Keratinocyte (primary cell): ENCODE measurements at regions not wholly inside any gene's neighbourhood (a gene's known extent, or its start where the extent isn't known, plus 50 kb on each side); places are given as distances from the start of the nearest gene placed in this dataset.

Source experiments
- DNase-seq: peaks from one replicate; pipeline ENCODE4 v3.0.0-alpha.2; 2011; ENCODE audit warnings: low read depth, missing footprints, low spot score
- FAIRE-seq: peaks from 2 replicates; lab custom pipeline; 2011; peaks lifted over from hg19 to GRCh38; lab: Jason Lieb, UNC
- H2AFZ ChIP-seq: 2 replicates; pipeline ENCODE4 v1.6.0; 2012; ENCODE audit warnings: low read length, control low read depth, inconsistent platforms; ENCODE audit not compliant: control insufficient read depth
- H3K27ac ChIP-seq: 2 replicates; pipeline ENCODE4 v1.5.1; 2011; ENCODE audit warnings: low read length; ENCODE audit not compliant: control insufficient read depth, insufficient read depth
- H3K27me3 ChIP-seq: 3 replicates; pipeline ENCODE4 v1.6.0; 2011; ENCODE audit warnings: low read length; ENCODE audit not compliant: control insufficient read depth, insufficient read depth; ENCODE audit errors: extremely low read depth
- H3K36me3 ChIP-seq, 2 experiments: 2 replicates in 1 of 2; 3 replicates in 1 of 2; pipeline ENCODE4 v1.5.1; 2011; ENCODE audit warnings: low read length in 2 of 2, mild to moderate bottlenecking in 1 of 2; ENCODE audit not compliant: control insufficient read depth in 2 of 2, insufficient read depth in 2 of 2; ENCODE audit errors: extremely low read depth in 1 of 2
- H3K4me1 ChIP-seq: 3 replicates; pipeline ENCODE4 v1.5.1; 2011; ENCODE audit warnings: low read length; ENCODE audit not compliant: control insufficient read depth, insufficient read depth; ENCODE audit errors: extremely low read depth
- H3K4me2 ChIP-seq: 3 replicates; pipeline ENCODE4 v1.6.0; 2011; ENCODE audit warnings: low read depth, low read length; ENCODE audit not compliant: control insufficient read depth, insufficient read depth; ENCODE audit errors: extremely low read depth
- H3K4me3 ChIP-seq, 3 experiments: fragments of 200-600 bp in 1 of 3; sonication (generic) in 1 of 3; 2 replicates in 2 of 3; 3 replicates in 1 of 3; pipeline ENCODE4 v1.5.1; 2011 to 2016; ENCODE audit warnings: low read length in 3 of 3, mild to moderate bottlenecking in 3 of 3, control low read depth in 2 of 3, inconsistent platforms in 1 of 3, low read depth in 1 of 3, mixed read lengths in 1 of 3, mixed run types in 1 of 3, moderate library complexity in 1 of 3; ENCODE audit not compliant: control insufficient read depth in 2 of 3, insufficient read depth in 2 of 3; ENCODE audit errors: extremely low read depth in 1 of 3
- H3K79me2 ChIP-seq: 2 replicates; pipeline ENCODE4 v1.6.0; 2012; ENCODE audit warnings: low read length; ENCODE audit not compliant: control insufficient read depth, insufficient read depth
- H3K9ac ChIP-seq: 3 replicates; pipeline ENCODE4 v1.6.0; 2011; ENCODE audit warnings: low read length; ENCODE audit not compliant: control insufficient read depth, insufficient read depth; ENCODE audit errors: extremely low read depth
- H3K9me1 ChIP-seq: 3 replicates; pipeline ENCODE4 v1.6.0; 2011; ENCODE audit warnings: low read length; ENCODE audit not compliant: control insufficient read depth, insufficient read depth; ENCODE audit errors: extremely low read depth
- H3K9me3 ChIP-seq: 2 replicates; pipeline ENCODE4 v1.5.1; 2012; ENCODE audit warnings: low read depth, low read length; ENCODE audit not compliant: control insufficient read depth
- H4K20me1 ChIP-seq: 3 replicates; pipeline ENCODE4 v1.6.0; 2011; ENCODE audit warnings: low read length; ENCODE audit not compliant: control insufficient read depth, insufficient read depth; ENCODE audit errors: extremely low read depth
- CTCF ChIP-seq, 3 experiments: IDR thresholded peaks in 1 of 3; conservative IDR thresholded peaks in 1 of 3; optimal IDR thresholded peaks in 1 of 3; 2 replicates in 2 of 3; 3 replicates in 1 of 3; pipeline versions ENCODE3 to v1.5.1; 2011; ENCODE audit warnings: low read length in 3 of 3, mild to moderate bottlenecking in 3 of 3, moderate library complexity in 2 of 3, control low read depth in 1 of 3, inconsistent platforms in 1 of 3; ENCODE audit not compliant: insufficient read depth in 2 of 3; ENCODE audit errors: extremely low read depth in 1 of 3
- EZH2 ChIP-seq: IDR thresholded peaks from one replicate; pipeline ENCODE4 v1.6.1; 2012; ENCODE audit warnings: inconsistent platforms, mild to moderate bottlenecking, low read length, moderate library complexity
- dilution Hi-C: fragments of 300-500 bp; cut with MboI; formaldehyde crosslinking; loops from one replicate; pipeline ENCODE4 v1.7.0; 2020; ENCODE audit warnings: low sequenced_read_pairs; ENCODE audit not compliant: extremely low pct_ligation_motif_present

- no peak for FAIRE-seq
- TF ChIP-seq CTCF (optimal IDR thresholded peaks at IDR 0.05 in 1 of 3, IDR thresholded peaks at IDR 0.05 in 1 of 3, conservative IDR thresholded peaks at IDR 0.05 in 1 of 3; ENCODE audit: extremely low read depth in 1 of 3, insufficient read depth in 2 of 3, low read length in 3 of 3), result no peak
- no peak for TF ChIP-seq EZH2
- Histone ChIP-seq H3K36me3 (no peaks in the 10 kb centered on the region), H3K27me3 (no peaks in the 10 kb centered on the region), H3K9ac (no peak overlapping the region), H3K4me3 (no peak overlapping the region), H3K4me1 (peaks cover 8% of the 10 kb centered on the region), H3K9me3 (peaks cover 3% of the 10 kb centered on the region), H3K9me1 (no peaks in the 10 kb centered on the region), H3K79me2 (no peaks in the 10 kb centered on the region), H4K20me1 (no peaks in the 10 kb centered on the region), H3K27ac (no peak overlapping the region), H3K4me2 (no peak overlapping the region), H2AFZ (no peak overlapping the region)
- dilution Hi-C loops, result no loop called here
- no peak for DNase-seq
Measured at GRCh38 chr4:26106776-26107175, 192.8 kb downstream of the SMIM20 start.

GRCh38 chr4:26108054-26108453 lies 194.0 kb downstream of the SMIM20 start:
- Histone ChIP-seq H4K20me1 (no peaks in the 10 kb centered on the region), H3K4me2 (no peak overlapping the region), H3K9ac (no peak overlapping the region), H3K9me3 (peaks cover 5% of the 10 kb centered on the region), H3K4me1 (peaks cover 8% of the 10 kb centered on the region), H3K79me2 (no peaks in the 10 kb centered on the region), H3K27ac (no peak overlapping the region), H2AFZ (no peak overlapping the region), H3K27me3 (no peaks in the 10 kb centered on the region), H3K36me3 (no peaks in the 10 kb centered on the region), H3K9me1 (no peaks in the 10 kb centered on the region), H3K4me3 (no peak overlapping the region)
- TF ChIP-seq EZH2, result no peak
- FAIRE-seq (no peak), DNase-seq (no peak)
- dilution Hi-C loops, result no loop called here

GRCh38 chr4:26110493-26110892 lies 196.5 kb downstream of the SMIM20 start:
- Histone ChIP-seq H4K20me1 (no peaks in the 10 kb centered on the region), H3K27ac (no peak overlapping the region), H3K9me3 (peaks cover 12% of the 10 kb centered on the region), H3K36me3 (no peaks in the 10 kb centered on the region), H2AFZ (no peak overlapping the region), H3K4me1 (peaks cover 7% of the 10 kb centered on the region), H3K27me3 (no peaks in the 10 kb centered on the region), H3K4me3 (no peak overlapping the region), H3K9ac (no peak overlapping the region), H3K4me2 (no peak overlapping the region), H3K9me1 (no peaks in the 10 kb centered on the region), H3K79me2 (no peaks in the 10 kb centered on the region)
- DNase-seq, result no peak
- TF ChIP-seq CTCF (optimal IDR thresholded peaks at IDR 0.05 in 1 of 3, IDR thresholded peaks at IDR 0.05 in 1 of 3, conservative IDR thresholded peaks at IDR 0.05 in 1 of 3; ENCODE audit: extremely low read depth in 1 of 3, insufficient read depth in 2 of 3, low read length in 3 of 3) (no peak), EZH2 (no peak)
- dilution Hi-C loops, result no loop called here
- FAIRE-seq, result no peak
